NCI-H526 (cell line): ENCODE measurements at regions not wholly inside any gene's neighbourhood (a gene's known extent, or its start where the extent isn't known, plus 50 kb on each side); places are given as distances from the start of the nearest gene placed in this dataset.

Experiments used
- DNase-seq, 2 experiments: peaks; one replicate each; lab custom pipeline; 2025; lab: John Stamatoyannopoulos, UW

- no peak for DNase-seq
Measured at GRCh38 chr6:92538275-92538674, 881.1 kb downstream of the EPHA7 start.

- no peak for DNase-seq
Measured at GRCh38 chr6:92534109-92534508, 885.2 kb downstream of the EPHA7 start.

GRCh38 chr6:92522589-92522988 lies 896.8 kb downstream of the EPHA7 start:
- DNase-seq = no peak

GRCh38 chr6:92521553-92521952 lies 897.8 kb downstream of the EPHA7 start:
- no peak for DNase-seq

- DNase-seq = no peak
Measured at GRCh38 chr6:92510137-92510536, 909.2 kb downstream of the EPHA7 start.

GRCh38 chr6:92507552-92507951 lies 911.8 kb downstream of the EPHA7 start:
- DNase-seq = no peak

GRCh38 chr6:92504509-92504908 lies 914.9 kb downstream of the EPHA7 start:
- DNase-seq = no peak

GRCh38 chr6:92497281-92497680 lies 922.1 kb downstream of the EPHA7 start:
- no peak for DNase-seq

GRCh38 chr6:92496527-92496926 lies 922.8 kb downstream of the EPHA7 start:
- peak in 1 of 2 experiments; percentile 56 for DNase-seq

- DNase-seq = peak in 1 of 2 experiments; percentile 13
Measured at GRCh38 chr6:92495242-92495641, 924.1 kb downstream of the EPHA7 start.

GRCh38 chr6:92485487-92485886 lies 933.9 kb downstream of the EPHA7 start:
- DNase-seq = no peak

GRCh38 chr6:92479831-92480230 lies 939.5 kb downstream of the EPHA7 start:
- DNase-seq = peak in 1 of 2 experiments; percentile 5

- DNase-seq = no peak
Measured at GRCh38 chr6:92473056-92473455, 946.3 kb downstream of the EPHA7 start.

- DNase-seq = no peak
Measured at GRCh38 chr6:92469186-92469828, 950.1 kb downstream of the EPHA7 start.

GRCh38 chr6:92468066-92468465 lies 951.3 kb downstream of the EPHA7 start:
- no peak for DNase-seq

GRCh38 chr6:92460133-92460532 lies 959.2 kb downstream of the EPHA7 start:
- DNase-seq = no peak

GRCh38 chr6:92459606-92460005 lies 959.8 kb downstream of the EPHA7 start:
- DNase-seq = no peak

- no peak for DNase-seq
Measured at GRCh38 chr6:92446052-92446451, 973.3 kb downstream of the EPHA7 start.

- no peak for DNase-seq
Measured at GRCh38 chr6:92433911-92434310, 985.4 kb downstream of the EPHA7 start.

GRCh38 chr6:92431502-92431901 lies 987.9 kb downstream of the EPHA7 start:
- DNase-seq = no peak

GRCh38 chr6:92428448-92428847 lies 990.9 kb downstream of the EPHA7 start:
- no peak for DNase-seq

GRCh38 chr6:92427453-92427852 lies 991.9 kb downstream of the EPHA7 start:
- DNase-seq = no peak

- no peak for DNase-seq
Measured at GRCh38 chr6:92415656-92416055, 1003.7 kb downstream of the EPHA7 start.

GRCh38 chr6:92408350-92408749 lies 1011.0 kb downstream of the EPHA7 start:
- DNase-seq = no peak
